ENCODE measurements at regions not wholly inside any gene's neighbourhood (a gene's known extent, or its start where the extent isn't known, plus 50 kb on each side); places are given as distances from the start of the nearest gene placed in this dataset.
"Not testable (repeated sequence)": the region's sequence is repeated elsewhere in the genome, so short reads cannot be mapped to it uniquely, and the experiment has no call there.

DNA sequence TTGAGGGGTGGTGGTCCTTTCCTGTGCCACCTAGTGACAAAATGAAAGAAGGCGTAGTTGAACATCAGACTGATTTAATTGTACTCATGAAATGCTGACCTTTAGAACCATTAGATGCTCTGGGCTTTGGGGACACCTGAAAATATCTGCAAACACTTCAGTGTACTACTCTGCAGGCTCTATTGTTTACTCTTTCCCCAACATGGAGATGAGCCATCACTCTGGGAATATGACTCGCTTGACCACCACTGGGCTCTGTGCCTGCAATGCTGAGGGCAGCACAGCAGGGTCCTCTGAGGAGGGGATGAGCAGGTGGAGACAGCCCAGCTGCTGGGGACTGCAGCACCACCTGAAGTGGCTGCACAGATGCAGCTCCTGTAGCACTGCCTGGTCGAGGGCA, 74.8 kb upstream of the SLC24A3 start:
- no peak for TF ChIP-seq ZFX (IDR thresholded peaks at IDR 0.05)
- TF ChIP-seq, protein P1, sequence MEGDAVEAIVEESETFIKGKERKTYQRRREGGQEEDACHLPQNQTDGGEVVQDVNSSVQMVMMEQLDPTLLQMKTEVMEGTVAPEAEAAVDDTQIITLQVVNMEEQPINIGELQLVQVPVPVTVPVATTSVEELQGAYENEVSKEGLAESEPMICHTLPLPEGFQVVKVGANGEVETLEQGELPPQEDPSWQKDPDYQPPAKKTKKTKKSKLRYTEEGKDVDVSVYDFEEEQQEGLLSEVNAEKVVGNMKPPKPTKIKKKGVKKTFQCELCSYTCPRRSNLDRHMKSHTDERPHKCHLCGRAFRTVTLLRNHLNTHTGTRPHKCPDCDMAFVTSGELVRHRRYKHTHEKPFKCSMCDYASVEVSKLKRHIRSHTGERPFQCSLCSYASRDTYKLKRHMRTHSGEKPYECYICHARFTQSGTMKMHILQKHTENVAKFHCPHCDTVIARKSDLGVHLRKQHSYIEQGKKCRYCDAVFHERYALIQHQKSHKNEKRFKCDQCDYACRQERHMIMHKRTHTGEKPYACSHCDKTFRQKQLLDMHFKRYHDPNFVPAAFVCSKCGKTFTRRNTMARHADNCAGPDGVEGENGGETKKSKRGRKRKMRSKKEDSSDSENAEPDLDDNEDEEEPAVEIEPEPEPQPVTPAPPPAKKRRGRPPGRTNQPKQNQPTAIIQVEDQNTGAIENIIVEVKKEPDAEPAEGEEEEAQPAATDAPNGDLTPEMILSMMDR (conservative IDR thresholded peaks at IDR 0.05), result no peak
- no peak overlapping the region for H3K27ac ChIP-seq

DNA sequence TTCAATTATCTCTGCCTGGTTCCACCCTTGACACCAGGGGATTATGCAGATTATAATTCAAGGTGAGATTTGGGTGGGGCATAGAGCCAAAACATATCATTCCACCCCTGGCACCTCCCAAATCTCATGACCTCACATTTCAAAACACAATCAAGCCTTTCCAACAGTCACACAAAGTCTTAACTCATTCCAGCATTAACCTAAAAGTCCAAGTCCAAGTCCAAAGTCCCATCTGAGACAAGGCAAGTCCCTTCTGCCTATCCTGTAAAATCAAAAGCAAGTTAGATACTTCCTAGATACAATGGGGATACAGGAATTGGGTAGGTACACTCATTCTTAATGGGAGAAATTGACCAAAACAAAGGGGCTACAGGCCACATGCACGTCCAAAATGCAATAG, 73.7 kb upstream of the SLC24A3 start:
- H3K27ac ChIP-seq, result no peak overlapping the region
- TF ChIP-seq ZFX (IDR thresholded peaks at IDR 0.05), result no peak
- TF ChIP-seq, protein P1 (conservative IDR thresholded peaks at IDR 0.05), result no peak

DNA sequence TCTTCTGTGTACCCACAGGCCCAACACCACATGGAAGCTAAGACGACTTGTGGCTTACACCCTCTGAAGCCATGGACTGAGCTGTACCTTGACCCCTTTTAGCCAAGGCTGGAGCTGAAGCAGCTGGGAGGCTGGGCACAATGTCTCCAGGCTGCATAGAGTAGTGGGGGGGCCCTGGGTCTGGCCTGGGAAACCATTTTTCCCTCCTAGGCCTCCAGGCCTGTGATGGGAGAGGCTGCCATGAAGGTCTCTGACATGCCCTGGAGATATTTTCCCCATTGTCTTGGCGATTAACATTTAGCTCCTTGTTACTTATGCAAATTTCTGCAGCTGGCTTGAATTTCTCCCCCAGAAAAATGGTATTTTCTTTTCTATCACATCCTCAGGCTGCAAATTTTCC, 72.9 kb upstream of the SLC24A3 start:
- H3K27ac ChIP-seq, result not testable (repeated sequence)

DNA sequence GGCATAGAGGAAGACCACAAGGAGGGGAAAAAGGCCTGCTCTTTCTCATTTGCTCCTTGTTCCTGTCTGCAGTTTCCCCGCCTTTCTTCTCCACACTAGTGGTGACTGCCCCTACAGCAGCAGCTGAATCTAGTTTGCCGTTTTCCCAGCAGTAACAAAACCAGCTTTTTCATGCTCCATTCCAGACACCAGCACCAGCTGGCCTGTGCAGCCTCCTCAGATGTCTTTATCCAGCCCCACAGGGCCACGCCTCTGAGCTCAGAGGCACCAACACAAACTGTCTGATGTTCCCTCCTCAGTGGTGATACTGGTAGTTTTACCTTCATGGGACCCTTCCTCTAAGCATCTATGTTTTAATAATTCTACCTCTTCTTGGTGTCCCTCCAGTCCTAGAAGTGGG, 70.4 kb upstream of the SLC24A3 start:
- TF ChIP-seq ZFX (IDR thresholded peaks at IDR 0.05), result no peak
- TF ChIP-seq, protein P1 (conservative IDR thresholded peaks at IDR 0.05), result no peak
- H3K27ac ChIP-seq, result no peak overlapping the region

DNA sequence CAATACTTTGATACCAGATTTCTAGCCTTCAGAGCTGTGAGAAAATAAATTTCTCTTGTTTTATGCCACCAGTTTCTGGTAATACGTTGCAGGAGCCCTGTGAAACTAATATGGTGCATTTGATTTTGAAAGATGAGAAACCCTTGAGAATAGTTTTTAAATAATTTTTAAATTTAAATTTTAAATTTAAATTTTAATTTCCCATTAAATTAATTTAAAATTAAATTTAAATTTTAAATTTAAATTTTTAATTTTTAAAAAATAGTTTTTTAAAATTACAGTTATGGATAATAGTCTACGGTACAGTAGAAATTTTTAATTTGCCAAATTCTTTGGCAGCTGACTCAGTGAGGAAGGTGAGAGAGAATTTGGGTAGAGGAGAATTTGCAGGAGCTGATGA, 68.6 kb upstream of the SLC24A3 start:
- TF ChIP-seq ZFX (IDR thresholded peaks at IDR 0.05), result no peak
- TF ChIP-seq, protein P1 (conservative IDR thresholded peaks at IDR 0.05), result no peak
- no peak overlapping the region for H3K27ac ChIP-seq

DNA sequence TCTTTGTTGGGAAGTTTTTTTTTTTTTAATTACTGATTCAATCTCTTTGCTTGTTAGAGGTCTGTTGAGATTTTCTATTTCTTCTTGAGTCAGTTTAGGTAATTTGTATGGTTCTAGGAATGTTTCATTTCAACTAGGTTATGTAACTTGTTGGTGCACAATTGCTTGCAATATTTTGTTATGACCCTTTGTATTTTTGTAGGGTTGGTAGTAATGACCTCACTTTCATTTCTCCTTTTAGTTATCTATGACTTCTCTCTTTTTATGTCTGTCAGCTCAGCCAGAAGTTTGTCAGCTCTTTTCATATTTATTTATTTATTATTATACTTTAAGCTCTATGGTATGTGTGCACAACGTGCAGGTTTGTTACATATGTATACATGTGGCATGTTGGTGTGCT, 51.1 kb upstream of the SLC24A3 start:
- no peak for TF ChIP-seq ZFX (IDR thresholded peaks at IDR 0.05)
- TF ChIP-seq, protein P1 (conservative IDR thresholded peaks at IDR 0.05), result no peak
- H3K27ac ChIP-seq, result no peak overlapping the region

Measured in C4-2B (cell line).